Suprapubic skin (tissue), 4 donors: ENCODE measurements at regions not wholly inside any gene's neighbourhood (a gene's known extent, or its start where the extent isn't known, plus 50 kb on each side); places are given as distances from the start of the nearest gene placed in this dataset.

ENCODE experiments used
- DNase-seq, 2 donors: peaks; one replicate each; pipeline ENCODE4 v3.0.0-alpha.2; 2019; ENCODE audit warnings: low spot score in 2 of 2
- H3K27ac ChIP-seq: fragments of 200-600 bp; sonication (generic); one replicate; pipeline ENCODE4 v1.5.1; 2019
- H3K27me3 ChIP-seq: fragments of 200-600 bp; sonication (generic); one replicate; pipeline ENCODE4 v1.5.1; 2019
- H3K36me3 ChIP-seq: fragments of 200-600 bp; sonication (generic); one replicate; pipeline ENCODE4 v1.5.1; 2019
- H3K4me1 ChIP-seq: fragments of 200-600 bp; sonication (generic); one replicate; pipeline ENCODE4 v1.5.1; 2019
- H3K4me3 ChIP-seq: fragments of 200-600 bp; sonication (generic); one replicate; pipeline ENCODE4 v1.5.1; 2019; ENCODE audit warnings: mild to moderate bottlenecking
- H3K9me3 ChIP-seq: fragments of 200-600 bp; sonication (generic); one replicate; pipeline ENCODE4 v1.5.1; 2019
- CTCF ChIP-seq, 2 donors: fragments of 200-600 bp in 1 of 2; fragments of 450-650 bp in 1 of 2; sonication (generic) in 1 of 2; IDR thresholded peaks; one replicate each; pipeline ENCODE4 v1.5.1; 2016 to 2019; ENCODE audit warnings: antibody characterized with exemption in 2 of 2, mild to moderate bottlenecking in 1 of 2, moderate library complexity in 1 of 2
- EP300 ChIP-seq: sonication (generic); formaldehyde crosslinking; IDR thresholded peaks from one replicate; pipeline ENCODE4 v1.6.1; 2017; ENCODE audit warnings: antibody characterized with exemption
- POLR2A ChIP-seq, 2 donors: fragments of 450-650 bp; IDR thresholded peaks; one replicate each; pipeline ENCODE4 v1.6.1; 2017; ENCODE audit warnings: antibody characterized with exemption in 2 of 2, mild to moderate bottlenecking in 2 of 2, moderate library complexity in 2 of 2
- POLR2AphosphoS5 ChIP-seq, 3 donors: sonication (generic); formaldehyde crosslinking; IDR thresholded peaks; one replicate each; pipeline ENCODE4 v1.6.1; 2017; ENCODE audit warnings: antibody characterized with exemption in 3 of 3
- WGBS: methylation state at CpG from one replicate; pipeline ENCODE4 v1.1.5; 2018; 5-methylcytosine and 5-hydroxymethylcytosine counted together

- Histone ChIP-seq H3K4me1 (no peaks in the 10 kb centered on the region), H3K9me3 (no peaks in the 10 kb centered on the region), H3K27ac (no peak overlapping the region), H3K4me3 (no peak overlapping the region), H3K27me3 (no peaks in the 10 kb centered on the region), H3K36me3 (no peaks in the 10 kb centered on the region)
- TF ChIP-seq POLR2A (IDR thresholded peaks at IDR 0.05) (no peak), EP300 (no peak), POLR2AphosphoS5 (IDR thresholded peaks at IDR 0.05) (no peak), CTCF (IDR thresholded peaks at IDR 0.05) (no peak)
- WGBS: 79% methylated on average over 2 of the region's 2 CpGs
- DNase-seq: no peak
Measured at GRCh38 chr3:21310161-21310560, 440.8 kb downstream of the ZNF385D start.

- Histone ChIP-seq H3K27me3 (no peaks in the 10 kb centered on the region), H3K4me1 (no peaks in the 10 kb centered on the region), H3K9me3 (no peaks in the 10 kb centered on the region), H3K36me3 (no peaks in the 10 kb centered on the region), H3K4me3 (no peak overlapping the region), H3K27ac (no peak overlapping the region)
- 43% methylated on average over 1 of the region's 1 CpG for WGBS
- no peak for TF ChIP-seq EP300
- no peak for TF ChIP-seq POLR2AphosphoS5 (IDR thresholded peaks at IDR 0.05)
- no peak for DNase-seq
Measured at GRCh38 chr3:21297304-21297703, 453.7 kb downstream of the ZNF385D start.

- no peak for TF ChIP-seq POLR2AphosphoS5 (IDR thresholded peaks at IDR 0.05)
- TF ChIP-seq EP300: no peak
- no peak for TF ChIP-seq POLR2A (IDR thresholded peaks at IDR 0.05)
- no peak for TF ChIP-seq CTCF (IDR thresholded peaks at IDR 0.05)
- no peaks in the 10 kb centered on the region for H3K4me1 ChIP-seq
- H3K27me3 ChIP-seq: no peaks in the 10 kb centered on the region
- H3K9me3 ChIP-seq: no peaks in the 10 kb centered on the region
- no peak for DNase-seq
- no peak overlapping the region for H3K27ac ChIP-seq
- no peaks in the 10 kb centered on the region for H3K36me3 ChIP-seq
- H3K4me3 ChIP-seq: no peak overlapping the region
Measured at GRCh38 chr3:21294768-21295167, 456.2 kb downstream of the ZNF385D start.

GRCh38 chr3:21292971-21293370, 458.0 kb downstream of the ZNF385D start:
- Histone ChIP-seq H3K9me3 (no peaks in the 10 kb centered on the region), H3K4me1 (no peaks in the 10 kb centered on the region), H3K27ac (no peak overlapping the region), H3K27me3 (no peaks in the 10 kb centered on the region), H3K4me3 (no peak overlapping the region), H3K36me3 (no peaks in the 10 kb centered on the region)
- 33% methylated on average over 2 of the region's 2 CpGs for WGBS
- DNase-seq: no peak
- no peak for TF ChIP-seq CTCF (IDR thresholded peaks at IDR 0.05)
- no peak for TF ChIP-seq POLR2AphosphoS5 (IDR thresholded peaks at IDR 0.05)
- no peak for TF ChIP-seq EP300
- TF ChIP-seq POLR2A (IDR thresholded peaks at IDR 0.05): no peak

- TF ChIP-seq CTCF (IDR thresholded peaks at IDR 0.05): peak in 1 of 2 donors; percentile 16
- TF ChIP-seq POLR2AphosphoS5 (IDR thresholded peaks at IDR 0.05): no peak
- Histone ChIP-seq H3K9me3 (no peaks in the 10 kb centered on the region), H3K27ac (no peak overlapping the region), H3K36me3 (no peaks in the 10 kb centered on the region), H3K4me1 (no peaks in the 10 kb centered on the region), H3K4me3 (no peak overlapping the region), H3K27me3 (no peaks in the 10 kb centered on the region)
- no peak for DNase-seq
- 76% methylated on average over 1 of the region's 1 CpG for WGBS
Measured at GRCh38 chr3:21290557-21290956, 460.5 kb downstream of the ZNF385D start.

GRCh38 chr3:21274079-21274571, 476.9 kb downstream of the ZNF385D start:
- TF ChIP-seq CTCF (IDR thresholded peaks at IDR 0.05) (no peak), POLR2A (IDR thresholded peaks at IDR 0.05) (no peak), EP300 (no peak), POLR2AphosphoS5 (IDR thresholded peaks at IDR 0.05) (no peak)
- H3K27ac ChIP-seq: no peak overlapping the region
- 78% methylated on average over 2 of the region's 2 CpGs for WGBS

More at GRCh38 chr3:21274079-21274571, 476.9 kb downstream of the ZNF385D start:
- no peak for DNase-seq
- Histone ChIP-seq H3K36me3 (no peaks in the 10 kb centered on the region), H3K4me1 (no peaks in the 10 kb centered on the region), H3K4me3 (no peak overlapping the region), H3K27me3 (no peaks in the 10 kb centered on the region), H3K9me3 (no peaks in the 10 kb centered on the region)
